Adrenal gland (tissue), 9 donors: ENCODE measurements at regions not wholly inside any gene's neighbourhood (a gene's known extent, or its start where the extent isn't known, plus 50 kb on each side); places are given as distances from the start of the nearest gene placed in this dataset.
"Not testable (repeated sequence)": the region's sequence is repeated elsewhere in the genome, so short reads cannot be mapped to it uniquely, and the experiment has no call there.

Experiments used
- DNase-seq, 7 donors: peaks; one replicate each; pipeline ENCODE4 v3.0.0-alpha.2; 2019 to 2020
- H3K27ac ChIP-seq, 5 donors: fragments of 200-600 bp; sonication (generic) in 4 of 5; 1 replicate in 3 of 5; 2 replicates in 2 of 5; pipeline versions ENCODE4 v1.5.1 to v1.8.0; 2016 to 2020; ENCODE audit warnings: mild to moderate bottlenecking in 1 of 5
- H3K27me3 ChIP-seq: fragments of 200-600 bp; 2 replicates; pipeline ENCODE4 v1.8.0; 2021
- H3K36me3 ChIP-seq, 2 donors: fragments of 200-600 bp; replicated peaks in 1 of 2; 1 replicate in 1 of 2; 2 replicates in 1 of 2; pipeline versions ENCODE4 v1.5.1 to v1.8.0; 2018 to 2022
- H3K4me1 ChIP-seq, 2 donors: fragments of 200-600 bp; replicated peaks in 1 of 2; 1 replicate in 1 of 2; 2 replicates in 1 of 2; pipeline versions ENCODE4 v1.5.1 to v1.8.0; 2018 to 2021
- H3K4me3 ChIP-seq, 4 donors: fragments of 200-600 bp; sonication (generic) in 3 of 4; one replicate each; pipeline ENCODE4 v1.5.1; 2016 to 2018
- H3K9me3 ChIP-seq, 3 donors: fragments of 200-600 bp; sonication (generic) in 1 of 3; replicated peaks in 1 of 3; 1 replicate in 2 of 3; 2 replicates in 1 of 3; pipeline versions ENCODE4 v1.5.1 to v1.8.0; 2016 to 2021
- CTCF ChIP-seq, 6 experiments: fragments of 450-650 bp in 4 of 6; fragments of 200-600 bp in 2 of 6; sonication (generic) in 1 of 6; IDR thresholded peaks; 1 replicate in 5 of 6; 2 replicates in 1 of 6; pipeline versions ENCODE4 v1.5.1 to v1.8.0; 2016 to 2021; ENCODE audit warnings: antibody characterized with exemption in 6 of 6, mild to moderate bottlenecking in 2 of 6, moderate library complexity in 1 of 6
- POLR2A ChIP-seq, 2 donors: fragments of 450-650 bp; IDR thresholded peaks; one replicate each; pipeline ENCODE4 v1.6.1; 2017; ENCODE audit warnings: antibody characterized with exemption in 2 of 2, mild to moderate bottlenecking in 2 of 2, moderate library complexity in 1 of 2
- WGBS, 4 donors: extraction: QIAGEN DNeasy Blood & Tissue Kit in 2 of 4; methylation state at CpG; one replicate each; pipeline versions ENCODE4 v1.1.5 to v1.1.7; 2013 to 2017; 5-methylcytosine and 5-hydroxymethylcytosine counted together
- intact Hi-C, 2 donors: fragments of 100-400 bp; cut with DNase I; formaldehyde crosslinking; loops; one replicate each; pipeline versions ENCODE4 v1.14.1 to v1.15.0; 2022 to 2023
- donor health status: healthy with polysubstance abuse.
- donor health status: Bipolar disorder and iron deficiency.
- donor health status: DM: yes; HTN: yes; CAD: no.
- donor health status: DM: no; HTN: no; CAD: no.
- donor health status: DM: no; HTN: no; CAD: no.

GRCh38 chr1:191788551-191788950 lies 369.7 kb upstream of the RGS18 start:
- no peak for DNase-seq
- WGBS, 4 donors: 29 to 67% (median 59%) methylated on average over 1 of the region's 1 CpG
- H3K36me3 ChIP-seq: no peaks in the 10 kb centered on the region
- H3K9me3 ChIP-seq: no peaks in the 10 kb centered on the region
- intact Hi-C loops: no loop called here
- TF ChIP-seq POLR2A (IDR thresholded peaks at IDR 0.05) (no peak), CTCF (IDR thresholded peaks at IDR 0.05) (no peak)
- no peaks in the 10 kb centered on the region for H3K4me1 ChIP-seq
- H3K27ac ChIP-seq: no peak overlapping the region
- no peak overlapping the region for H3K4me3 ChIP-seq
- H3K27me3 ChIP-seq: no peaks in the 10 kb centered on the region

GRCh38 chr1:191798178-191798577 lies 360.1 kb upstream of the RGS18 start:
- intact Hi-C loops: no loop called here
- H3K4me3 ChIP-seq: no peak overlapping the region
- 74 to 86% (median 79%) methylated on average over 1 of the region's 1 CpG for WGBS, 4 donors
- TF ChIP-seq CTCF (IDR thresholded peaks at IDR 0.05) (no peak), POLR2A (IDR thresholded peaks at IDR 0.05) (no peak)
- no peaks in the 10 kb centered on the region for H3K27me3 ChIP-seq
- DNase-seq: no peak
- no peak overlapping the region for H3K27ac ChIP-seq
- no peaks in the 10 kb centered on the region for H3K36me3 ChIP-seq
- H3K9me3 ChIP-seq: no peaks in the 10 kb centered on the region
- H3K4me1 ChIP-seq: no peaks in the 10 kb centered on the region

- no peak for DNase-seq
- intact Hi-C loops: no loop called here
- Histone ChIP-seq H3K4me1 (no peaks in the 10 kb centered on the region), H3K9me3 (no peaks in the 10 kb centered on the region), H3K4me3 (no peak overlapping the region), H3K27ac (no peak overlapping the region), H3K27me3 (no peaks in the 10 kb centered on the region), H3K36me3 (no peaks in the 10 kb centered on the region)
- TF ChIP-seq POLR2A (IDR thresholded peaks at IDR 0.05) (no peak), CTCF (IDR thresholded peaks at IDR 0.05) (no peak)
- 62 to 78% (median 67%) methylated on average over 3 of the region's 3 CpGs for WGBS, 4 donors
These were observed 354.0 kb upstream of the RGS18 start for GRCh38 chr1:191804311-191804710.

- WGBS, 4 donors: 64 to 69% (median 67%) methylated on average over 5 of the region's 5 CpGs
- H3K36me3 ChIP-seq, H3K4me1 ChIP-seq, H3K9me3 ChIP-seq, DNase-seq, intact Hi-C loops, H3K27ac ChIP-seq, H3K4me3 ChIP-seq, H3K27me3 ChIP-seq: not testable (repeated sequence)
These were observed 344.7 kb upstream of the RGS18 start for GRCh38 chr1:191813593-191813992.

GRCh38 chr1:191818198-191818597 lies 340.1 kb upstream of the RGS18 start:
- Histone ChIP-seq H3K9me3 (no peaks in the 10 kb centered on the region), H3K4me3 (no peak overlapping the region), H3K4me1 (no peaks in the 10 kb centered on the region), H3K27me3 (no peaks in the 10 kb centered on the region), H3K36me3 (no peaks in the 10 kb centered on the region), H3K27ac (no peak overlapping the region)
- intact Hi-C loops: no loop called here
- no peak for DNase-seq
- no peak for TF ChIP-seq POLR2A (IDR thresholded peaks at IDR 0.05)
- no peak for TF ChIP-seq CTCF (IDR thresholded peaks at IDR 0.05)
- WGBS, 4 donors: 52 to 75% (median 69%) methylated on average over 1 of the region's 1 CpG
